GM21619 (cell line): ENCODE measurements at regions not wholly inside any gene's neighbourhood (a gene's known extent, or its start where the extent isn't known, plus 50 kb on each side); places are given as distances from the start of the nearest gene placed in this dataset.

Experiments
- ATAC-seq: cut with Tn5 transposase; IDR thresholded peaks from one replicate; pipeline ENCODE4 v1.9.1; 2021; ENCODE audit not compliant: unreplicated experiment

GRCh38 chr10:30127120-30127541 is 67.7 kb upstream of the JCAD start:
- ATAC-seq: no peak

GRCh38 chr10:30125496-30125895 is 66.1 kb upstream of the JCAD start:
- ATAC-seq: no peak

- ATAC-seq: no peak
Observed at GRCh38 chr10:30124704-30125103, 65.3 kb upstream of the JCAD start.

- ATAC-seq: no peak
Observed at GRCh38 chr10:30121401-30121800, 62.0 kb upstream of the JCAD start.

GRCh38 chr10:30118590-30118989 is 59.2 kb upstream of the JCAD start:
- no peak for ATAC-seq

GRCh38 chr10:30117812-30118501 is 58.6 kb upstream of the JCAD start:
- no peak for ATAC-seq

- no peak for ATAC-seq
Observed at GRCh38 chr10:30116041-30116491, 56.7 kb upstream of the JCAD start.

- no peak for ATAC-seq
Observed at GRCh38 chr10:30115626-30115940, 56.2 kb upstream of the JCAD start.

GRCh38 chr10:30114881-30115625 is 55.7 kb upstream of the JCAD start:
- ATAC-seq: no peak

GRCh38 chr10:30114401-30114800 is 55.0 kb upstream of the JCAD start:
- ATAC-seq: no peak

- ATAC-seq: no peak
Observed at GRCh38 chr10:30111340-30112022, 52.1 kb upstream of the JCAD start.
